Stimulated activated CD4-positive, alpha-beta T cell treated with anti-CD3 and anti-CD28 coated beads, TNF-alpha, amount 100 ng/mL, for 4 hours (primary cell): ENCODE measurements at regions not wholly inside any gene's neighbourhood (a gene's known extent, or its start where the extent isn't known, plus 50 kb on each side); places are given as distances from the start of the nearest gene placed in this dataset.

Source experiments
- DNase-seq, 3 experiments: peaks; one replicate each; pipeline ENCODE4 v3.0.0-alpha.2; 2020; ENCODE audit warnings: low read depth in 3 of 3

DNA sequence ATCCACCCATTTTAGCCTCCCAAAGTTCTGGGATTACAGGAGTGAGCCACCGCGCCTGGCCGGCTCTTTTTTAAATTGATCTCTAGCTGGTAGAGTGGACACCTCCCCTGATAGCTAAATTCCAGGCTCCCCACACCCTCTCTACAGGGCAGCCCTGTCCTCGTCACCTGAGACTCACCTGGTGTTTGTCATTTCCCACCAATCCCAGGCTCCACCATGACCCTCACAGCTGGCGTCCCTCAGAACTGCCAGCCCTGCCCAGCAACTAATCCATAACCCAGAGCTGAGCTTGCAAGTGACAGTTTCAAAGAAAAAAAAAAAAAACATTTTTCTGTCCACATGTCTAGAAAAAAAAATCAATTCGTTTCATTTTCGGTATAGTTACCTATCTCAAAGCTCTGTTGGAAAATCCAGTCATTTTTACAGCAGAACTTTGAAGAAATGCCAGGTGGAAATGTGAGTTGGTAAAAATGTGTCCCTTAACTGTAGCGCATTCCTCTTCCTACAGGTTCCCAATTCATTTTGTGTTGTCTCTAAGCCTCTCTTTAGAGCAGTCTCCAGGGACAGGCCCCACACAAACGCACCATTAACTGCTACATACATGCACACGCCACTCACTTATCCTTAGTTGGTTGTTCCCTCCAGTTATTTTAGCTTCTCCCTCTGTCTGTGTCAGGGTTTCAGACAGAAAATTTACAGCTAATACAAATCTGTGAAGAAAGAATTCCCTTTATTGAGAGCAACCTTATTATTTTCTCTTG is 294.7 kb downstream of the FBXO15 start:
- no peak for DNase-seq

DNA sequence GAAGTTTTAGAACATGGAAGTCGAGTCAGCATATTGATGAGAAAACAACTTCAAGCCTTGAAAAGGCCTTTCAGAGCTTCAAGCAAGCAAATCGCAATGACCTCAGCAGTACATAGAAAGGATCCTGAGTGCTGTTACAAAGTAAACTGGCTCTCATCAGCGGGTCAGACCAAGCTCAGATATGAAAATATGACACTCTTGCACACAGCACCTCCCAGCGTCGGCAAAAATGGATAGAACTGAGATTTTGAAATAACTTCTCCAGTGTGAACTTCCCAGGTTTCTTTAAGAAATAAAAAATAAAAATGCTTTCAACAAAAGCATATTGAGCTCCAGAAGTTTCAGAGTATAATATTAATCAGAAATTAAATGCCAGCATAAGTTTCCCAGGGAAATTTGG is 296.9 kb downstream of the FBXO15 start:
- DNase-seq: no peak

DNA sequence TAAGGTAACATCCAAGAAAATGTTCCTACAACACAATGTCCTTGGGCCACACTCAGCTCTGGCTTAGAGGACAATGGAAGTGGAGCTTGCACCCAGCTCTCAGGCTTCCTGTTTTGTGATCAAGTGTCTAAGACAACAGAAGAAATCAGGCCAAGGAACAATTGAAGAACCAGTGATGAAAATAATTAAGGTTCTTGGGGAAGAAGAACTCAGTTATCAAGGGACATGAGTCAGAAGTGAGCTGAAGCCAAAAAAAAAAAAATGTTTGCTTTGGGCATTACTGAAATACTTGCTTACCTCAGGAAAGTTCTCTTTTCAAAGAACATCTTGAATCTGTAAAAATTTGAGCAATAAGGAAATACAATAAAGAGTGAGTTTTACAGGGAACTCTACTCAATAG is 299.0 kb downstream of the FBXO15 start:
- DNase-seq: no peak

DNA sequence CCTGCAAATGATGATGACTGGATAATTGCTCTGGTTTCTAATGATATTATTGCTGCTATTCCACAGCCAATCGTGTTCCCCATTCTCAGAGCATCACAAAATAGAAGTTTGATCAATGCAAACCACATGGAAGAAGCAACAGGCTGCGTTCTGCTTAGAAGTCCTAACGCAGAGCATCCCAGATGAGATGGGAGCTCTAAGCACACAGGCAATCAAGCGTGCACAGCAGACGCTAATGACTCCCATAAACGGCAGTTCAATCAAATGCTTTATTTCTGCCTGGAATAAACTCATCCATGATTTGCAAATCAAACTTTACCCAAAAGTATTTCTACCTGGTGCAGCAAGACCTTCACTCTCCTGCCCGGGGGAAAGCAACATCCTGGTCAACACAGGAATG is 304.2 kb downstream of the FBXO15 start:
- no peak for DNase-seq

DNA sequence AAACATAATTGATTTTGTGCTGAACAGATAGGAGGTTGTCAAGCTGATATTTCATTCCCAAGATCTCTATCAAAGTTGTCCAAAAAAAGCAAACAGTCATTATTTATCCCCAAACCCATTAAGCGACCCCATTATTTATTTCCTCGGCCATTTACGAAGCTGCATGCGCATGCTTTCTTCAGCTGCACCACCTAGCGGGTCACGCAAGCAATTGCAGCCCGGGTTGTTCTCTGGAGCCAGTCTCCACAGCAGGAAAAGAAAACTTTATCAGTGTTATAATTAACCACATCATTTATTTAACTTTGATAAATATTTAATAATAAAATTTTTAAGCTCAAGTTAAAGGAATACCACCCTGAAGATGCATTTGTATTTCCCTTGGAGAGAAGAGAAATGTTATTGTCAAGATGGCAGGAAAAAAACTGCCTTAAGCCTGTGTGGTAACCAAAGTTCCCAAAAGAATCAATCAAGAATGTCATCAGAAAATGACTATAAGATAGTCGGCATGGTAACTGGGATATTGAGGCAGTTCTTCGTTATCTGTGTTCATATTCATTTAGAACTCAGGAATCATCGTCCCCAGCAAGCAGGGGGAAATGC is 304.7 kb downstream of the FBXO15 start:
- DNase-seq: peak in 1 of 3 experiments; percentile 9

DNA sequence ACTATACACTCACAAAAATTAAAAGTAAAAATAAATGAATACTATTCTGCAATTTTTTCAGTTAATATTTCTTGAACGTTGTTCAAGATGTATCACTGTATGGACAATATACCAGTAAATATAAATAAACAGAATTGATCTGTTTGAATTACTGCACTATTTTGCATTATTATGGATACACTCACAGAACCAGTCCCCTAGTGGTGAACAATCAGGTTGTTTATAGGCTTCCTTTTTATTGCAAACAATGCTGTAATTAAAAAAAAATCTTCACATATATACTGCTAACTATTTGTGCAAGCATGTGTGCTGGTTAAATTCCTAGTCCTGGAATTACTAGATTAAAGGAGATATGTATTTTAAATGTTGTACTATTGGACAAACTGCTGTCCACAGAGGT is 306.0 kb downstream of the FBXO15 start:
- DNase-seq: no peak

DNA sequence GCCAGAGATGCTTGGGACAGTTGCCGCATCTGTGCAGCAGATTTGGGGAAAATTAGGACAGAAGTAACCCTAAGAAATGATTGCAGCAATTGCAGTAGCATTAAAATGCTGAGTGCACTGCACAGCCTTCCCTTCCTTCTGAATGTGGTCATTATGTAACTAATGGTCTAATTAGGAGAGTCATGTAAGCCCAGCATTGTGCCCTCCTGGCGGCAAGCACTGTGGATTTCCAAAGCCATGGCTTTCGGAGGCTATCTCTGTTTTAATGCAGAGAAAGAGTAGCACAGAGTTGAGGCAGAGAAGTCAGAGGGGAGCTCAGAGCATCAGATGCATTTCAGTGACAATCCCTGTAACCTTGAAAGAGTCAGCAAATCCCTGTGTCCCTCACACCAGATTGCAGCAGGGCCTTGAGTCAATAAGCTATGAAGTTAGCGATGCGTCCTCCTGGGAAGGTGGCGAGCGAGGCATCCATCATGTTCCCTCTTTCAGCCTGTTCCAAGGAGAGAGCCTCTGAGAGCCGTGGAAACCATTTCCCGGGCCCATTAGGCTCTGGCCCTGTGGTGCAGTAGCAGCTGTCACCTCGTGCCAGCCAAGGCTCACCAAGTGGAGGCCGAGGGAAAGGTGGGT is 307.2 kb downstream of the FBXO15 start:
- DNase-seq: no peak

DNA sequence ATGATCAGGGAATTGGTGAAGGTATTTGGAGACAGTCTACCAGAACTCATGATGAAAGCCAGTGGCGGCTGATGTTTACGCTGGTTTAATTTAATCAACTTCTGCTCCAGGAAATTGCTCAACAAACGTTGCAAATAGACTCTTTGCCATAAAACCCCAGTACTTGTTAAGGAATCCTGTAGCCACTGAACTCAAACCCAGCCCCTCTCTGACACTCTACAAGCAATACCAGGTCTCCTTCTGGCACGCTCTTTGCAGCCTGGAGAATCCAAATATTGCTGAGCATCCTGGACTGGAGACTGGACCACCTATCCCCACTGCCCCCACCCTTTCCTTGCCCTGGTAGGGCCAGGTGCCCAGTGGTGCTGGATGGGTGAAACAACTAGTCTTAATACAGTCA is 308.2 kb downstream of the FBXO15 start:
- DNase-seq: no peak

DNA sequence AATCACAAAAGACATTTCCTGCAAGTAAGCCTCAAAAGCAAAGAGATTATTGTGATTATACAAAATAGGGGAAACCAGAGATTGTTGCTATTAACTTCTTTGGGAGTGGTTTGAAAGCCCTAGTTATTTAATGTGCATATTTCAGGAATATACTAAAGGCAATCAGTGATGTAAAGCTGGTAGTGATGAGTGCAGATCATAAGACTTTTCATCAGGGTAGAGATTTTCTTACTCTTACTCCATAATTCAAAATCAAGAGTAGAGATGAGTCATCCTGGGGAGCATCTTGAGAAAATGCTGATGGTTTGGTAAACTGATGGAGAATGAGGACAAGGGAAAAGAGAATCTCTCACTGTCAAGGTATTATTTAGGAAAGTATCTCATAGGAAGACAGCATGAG is 309.5 kb downstream of the FBXO15 start:
- no peak for DNase-seq

DNA sequence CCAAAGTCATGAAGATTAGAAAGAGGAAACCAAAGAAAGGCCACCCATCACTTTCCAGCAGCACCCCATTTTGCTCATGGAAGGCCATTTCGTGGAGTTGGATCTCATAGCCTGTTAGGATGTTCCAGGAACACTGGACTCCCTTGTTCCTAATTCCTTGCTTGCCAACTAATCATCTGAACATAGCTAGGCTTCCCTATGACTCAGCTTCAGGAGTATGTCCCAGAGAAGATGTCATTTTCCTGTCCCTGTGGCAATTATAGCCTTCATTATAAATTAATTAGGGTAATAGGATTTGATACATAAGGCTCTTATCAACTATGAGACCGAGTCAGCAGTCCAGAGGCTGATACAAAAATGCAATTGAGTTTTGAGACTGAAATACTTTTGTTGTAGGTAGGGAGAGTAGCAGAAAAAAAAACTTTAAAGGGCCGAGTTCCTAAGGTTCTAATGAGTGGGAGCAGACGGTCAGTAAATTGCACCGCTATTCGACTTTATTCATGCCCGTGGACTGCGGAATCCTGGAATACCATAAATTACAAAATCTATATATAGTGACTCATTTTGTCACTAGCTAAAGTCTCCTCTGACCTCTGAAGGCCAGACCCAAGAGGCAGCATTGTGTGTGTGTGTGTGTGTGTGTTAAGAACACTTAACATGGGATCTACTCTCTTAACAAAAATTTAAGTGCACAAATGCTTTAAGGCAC is 311.8 kb downstream of the FBXO15 start:
- no peak for DNase-seq

DNA sequence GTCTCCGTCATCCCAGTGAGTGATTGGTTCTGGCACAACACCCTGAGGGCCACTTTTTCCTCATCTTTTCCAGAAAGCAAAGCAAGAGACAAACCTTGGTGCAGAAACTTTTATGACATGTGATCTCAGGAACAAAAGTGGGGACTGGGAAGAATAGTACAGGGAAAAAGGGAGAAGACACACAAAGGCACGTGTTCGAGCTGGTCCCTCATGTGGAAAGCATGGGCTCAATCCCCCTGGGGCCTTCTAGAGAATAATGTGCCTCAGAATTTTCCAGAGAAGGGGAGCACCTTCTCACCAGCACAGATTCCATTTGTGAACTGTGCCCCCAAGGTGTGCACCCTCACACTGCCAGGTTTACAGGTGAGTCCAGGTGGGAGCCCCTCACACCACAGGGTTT is 312.6 kb downstream of the FBXO15 start:
- no peak for DNase-seq

DNA sequence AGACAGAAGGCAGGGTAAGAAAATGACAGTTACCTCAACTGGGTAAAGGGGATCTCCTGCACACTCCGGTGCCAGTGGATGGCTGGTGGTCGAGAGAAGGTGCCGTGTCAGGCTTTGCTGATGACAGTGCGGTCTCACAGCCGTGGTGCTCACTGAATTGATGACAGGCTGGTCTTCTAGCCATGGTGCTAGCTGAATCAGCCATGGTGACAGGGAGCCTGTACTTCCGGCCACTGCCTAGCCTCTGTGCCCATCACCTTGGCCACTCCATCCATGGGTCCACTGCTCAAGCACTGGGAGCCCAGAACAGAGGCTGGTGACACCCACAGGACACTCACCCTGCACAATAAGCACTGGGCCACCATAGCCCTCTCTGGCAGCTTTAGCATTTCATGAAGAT is 315.9 kb downstream of the FBXO15 start:
- DNase-seq: no peak

DNA sequence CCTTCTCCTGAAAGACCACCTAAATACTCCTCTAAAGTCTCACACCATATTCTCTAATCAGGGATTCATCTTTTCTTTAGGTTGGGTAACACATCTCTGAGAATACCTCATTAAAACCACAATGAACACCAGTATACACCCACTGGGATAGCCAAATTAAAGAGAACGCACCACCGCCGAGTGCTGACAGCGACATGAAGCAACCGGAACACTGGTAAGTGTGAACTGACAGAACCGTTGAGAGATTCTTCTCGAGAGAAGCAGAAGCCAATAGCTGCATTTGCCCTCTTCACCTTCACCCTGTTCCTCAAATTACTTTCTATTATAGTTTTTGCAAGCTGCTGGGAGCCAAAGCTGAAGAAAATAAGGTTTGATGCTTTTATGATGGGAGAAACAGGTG is 318.5 kb downstream of the FBXO15 start:
- no peak for DNase-seq

DNA sequence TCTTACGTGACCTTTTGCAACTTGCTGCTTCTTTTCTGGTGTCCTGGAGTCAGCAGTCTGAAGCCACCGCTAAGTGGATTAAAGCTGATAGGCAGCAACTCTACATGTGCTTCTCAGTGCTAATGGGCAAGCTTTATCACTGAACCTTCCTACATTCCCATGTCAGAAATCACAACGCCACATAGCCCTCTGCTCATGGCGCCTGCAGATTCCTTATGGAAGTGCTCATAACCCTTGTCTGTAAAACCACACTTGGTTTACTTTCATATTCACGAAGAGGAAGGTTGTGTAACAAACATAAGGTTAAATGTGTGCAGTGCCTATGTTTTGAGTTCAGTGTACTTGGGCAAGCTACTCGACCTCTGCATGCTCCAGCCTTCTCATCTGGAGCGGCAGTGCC is 319.8 kb downstream of the FBXO15 start:
- no peak for DNase-seq

DNA sequence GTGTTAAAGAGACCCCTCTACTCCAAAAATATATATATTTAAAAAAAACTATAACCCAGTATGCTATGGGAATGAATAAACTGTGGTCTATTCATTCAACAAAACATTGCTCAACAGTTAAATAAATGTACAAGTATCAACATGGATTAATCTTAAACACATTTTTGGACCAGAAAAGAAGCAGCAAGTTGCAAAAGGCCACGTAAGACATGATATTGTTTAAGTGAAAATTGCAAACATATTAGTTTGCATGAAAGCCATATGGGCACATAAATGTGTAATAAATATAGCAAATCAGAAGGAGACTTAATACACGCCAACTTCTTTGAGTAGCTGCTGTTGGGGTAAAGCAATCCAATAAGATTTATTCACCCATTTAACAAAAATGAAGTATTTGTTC is 321.5 kb downstream of the FBXO15 start:
- no peak for DNase-seq

DNA sequence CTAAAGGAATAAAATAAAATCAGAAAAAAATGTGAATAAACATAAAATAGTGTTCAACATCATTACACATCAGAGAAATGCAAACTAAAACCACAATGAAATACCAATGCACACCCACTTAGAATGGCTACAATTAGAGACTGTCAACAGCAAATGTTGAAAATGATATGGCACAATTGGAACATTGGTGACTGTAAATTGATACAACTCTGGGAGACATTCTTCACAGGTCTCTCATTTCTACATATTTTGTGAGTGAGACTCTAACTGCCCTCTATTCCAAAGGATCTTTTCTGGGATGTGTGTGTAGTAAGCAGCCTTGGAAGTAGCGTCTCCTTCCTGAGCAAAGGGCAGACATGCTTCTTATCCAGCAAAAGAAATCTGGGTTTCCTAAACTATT is 323.0 kb downstream of the FBXO15 start:
- no peak for DNase-seq

DNA sequence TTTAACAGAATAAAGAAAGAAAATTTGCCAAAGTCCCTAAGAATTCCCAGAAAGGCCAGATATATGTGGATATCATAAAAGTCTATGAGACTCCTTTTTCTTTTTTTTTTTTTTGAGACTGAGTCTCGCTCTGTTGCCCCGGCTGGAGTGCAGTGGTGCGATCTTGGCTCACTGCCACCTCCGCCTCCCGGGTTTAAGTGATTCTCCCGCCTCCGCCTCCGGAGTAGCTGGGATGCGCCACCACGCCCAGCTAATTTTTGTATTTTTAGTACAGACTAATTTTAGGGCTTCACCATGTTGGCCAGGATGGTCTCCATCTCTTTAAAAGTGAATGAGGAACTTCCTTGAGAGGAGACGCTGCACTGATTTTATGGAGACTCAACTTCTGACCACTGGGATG is 335.2 kb downstream of the FBXO15 start:
- no peak for DNase-seq

DNA sequence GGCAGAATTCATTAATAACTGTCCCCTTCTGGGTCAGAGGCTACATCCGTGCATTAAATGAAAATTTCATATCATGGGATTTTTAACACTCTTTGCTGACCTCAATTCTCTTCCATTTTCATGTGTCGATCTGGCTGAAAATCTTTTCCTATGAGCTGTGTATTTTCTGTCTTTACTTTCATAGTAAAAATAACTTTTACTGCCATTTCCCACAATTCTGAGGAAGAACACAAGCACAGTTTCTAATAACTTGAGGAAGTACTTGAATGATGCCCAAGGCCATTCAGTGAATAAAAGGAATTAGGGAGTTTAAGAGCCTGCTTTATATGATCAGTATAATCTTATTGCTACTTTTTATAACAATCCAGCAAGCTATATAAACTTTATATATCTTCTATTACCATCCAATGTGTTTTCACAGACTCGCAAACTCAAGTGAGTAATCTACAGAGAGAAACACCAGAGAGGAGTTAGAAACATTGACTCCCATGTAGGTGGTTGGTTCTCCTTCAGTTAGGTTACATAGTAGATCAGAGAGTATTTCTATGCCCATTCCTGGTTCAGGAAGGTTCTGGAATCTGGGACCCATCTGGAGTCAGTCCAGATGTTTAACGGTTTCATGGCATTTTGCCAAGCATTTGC is 340.0 kb downstream of the FBXO15 start:
- no peak for DNase-seq

DNA sequence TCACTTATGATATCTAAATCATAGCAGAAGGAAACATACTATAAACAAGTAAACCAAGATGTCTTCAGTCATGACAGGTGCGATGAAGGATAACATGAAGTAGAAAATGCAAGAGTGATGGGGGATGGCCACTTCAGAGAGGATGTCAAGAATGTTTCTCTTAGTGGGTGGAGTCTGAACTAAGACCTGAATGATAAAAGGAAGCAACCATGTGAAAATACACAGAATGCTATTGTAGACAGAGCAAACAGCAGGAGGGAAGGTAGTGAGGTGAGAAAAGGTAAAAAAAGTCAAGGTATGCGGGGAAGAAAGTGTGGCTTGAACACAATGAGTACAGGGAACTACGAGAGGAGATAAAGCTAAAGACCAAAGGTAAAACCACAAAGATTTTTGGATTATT is 341.6 kb downstream of the FBXO15 start:
- no peak for DNase-seq

DNA sequence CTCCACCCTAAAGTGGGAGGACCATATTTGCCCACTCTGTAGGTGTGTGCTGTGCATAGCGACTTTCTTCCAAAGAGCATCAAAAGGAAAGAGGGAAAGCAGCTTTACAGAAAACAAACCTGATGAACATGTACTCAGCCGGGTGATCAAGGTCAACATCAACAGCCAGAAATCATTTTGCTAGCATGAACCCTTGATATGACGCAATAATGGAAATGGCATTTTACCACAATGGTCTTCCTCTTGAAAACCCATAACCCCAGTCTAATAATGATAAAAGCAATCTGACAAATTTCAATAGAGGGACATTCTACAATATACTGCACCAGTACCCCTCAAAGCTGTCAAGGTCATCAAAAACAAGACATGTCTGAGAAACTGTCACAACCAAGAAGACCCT is 350.2 kb downstream of the FBXO15 start:
- no peak for DNase-seq

DNA sequence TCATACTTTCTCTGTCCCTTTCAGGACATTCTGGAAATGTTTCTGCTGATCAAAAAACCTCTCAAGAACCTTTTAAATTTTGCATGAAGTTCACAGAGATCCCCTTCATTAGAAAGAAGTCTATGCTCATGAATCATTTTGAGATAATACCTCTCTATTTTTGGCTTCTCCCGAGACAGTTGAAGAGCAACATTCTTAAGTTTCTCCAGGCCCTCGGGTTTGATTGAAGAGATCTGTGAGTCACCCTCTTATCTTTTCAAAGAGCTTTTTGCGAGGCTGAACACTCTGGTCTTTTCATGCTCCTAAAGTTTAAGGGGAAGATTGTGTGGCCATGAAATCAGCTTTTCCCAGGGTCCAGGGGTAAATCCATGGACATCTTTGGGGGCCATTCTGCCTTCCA is 354.2 kb downstream of the FBXO15 start:
- no peak for DNase-seq

DNA sequence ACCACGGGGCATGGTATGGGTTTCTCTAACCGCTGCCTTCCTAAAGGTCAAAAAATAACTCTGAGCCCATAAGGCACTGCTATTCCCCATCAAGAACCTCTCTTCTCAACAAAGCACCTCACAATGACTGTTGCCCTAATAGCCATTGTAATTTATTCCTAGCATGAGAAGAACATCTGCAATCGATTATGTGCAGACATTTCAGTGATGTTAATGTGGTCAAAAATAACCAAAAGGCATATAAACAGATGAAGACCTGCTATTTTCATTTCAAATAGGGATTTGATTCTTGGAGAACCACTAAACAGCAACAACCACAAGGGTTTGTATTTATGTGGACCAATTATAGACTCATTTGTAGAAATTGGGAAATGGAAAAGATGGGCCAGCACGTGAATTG is 356.6 kb downstream of the FBXO15 start:
- no peak for DNase-seq
